Osteocyte (in vitro differentiated cells): ENCODE measurements at regions not wholly inside any gene's neighbourhood (a gene's known extent, or its start where the extent isn't known, plus 50 kb on each side); places are given as distances from the start of the nearest gene placed in this dataset.
"Not testable (repeated sequence)": the region's sequence is repeated elsewhere in the genome, so short reads cannot be mapped to it uniquely, and the experiment has no call there.

ENCODE experiments used
- DNase-seq: peaks from one replicate; pipeline ENCODE4 v3.0.0; 2021; ENCODE audit warnings: mixed read lengths; ENCODE audit not compliant: unreplicated experiment; ENCODE audit errors: extremely low spot score
- H3K27ac Mint-ChIP-seq: one replicate; pipeline ENCODE4 v1.8.0; 2021; ENCODE audit warnings: mild to moderate bottlenecking, mixed read lengths; ENCODE audit not compliant: unreplicated experiment
- H3K27me3 Mint-ChIP-seq: one replicate; pipeline ENCODE4 v1.8.0; 2021; ENCODE audit warnings: mixed read lengths; ENCODE audit not compliant: unreplicated experiment
- H3K36me3 Mint-ChIP-seq: one replicate; pipeline ENCODE4 v1.8.0; 2021; ENCODE audit warnings: mixed read lengths; ENCODE audit not compliant: unreplicated experiment
- H3K4me1 Mint-ChIP-seq: one replicate; pipeline ENCODE4 v1.8.0; 2021; ENCODE audit warnings: mixed read lengths; ENCODE audit not compliant: unreplicated experiment
- H3K4me3 Mint-ChIP-seq: one replicate; pipeline ENCODE4 v1.8.0; 2021; ENCODE audit warnings: mild to moderate bottlenecking, moderate library complexity, mixed read lengths; ENCODE audit not compliant: unreplicated experiment
- H3K9me3 Mint-ChIP-seq: one replicate; pipeline ENCODE4 v1.8.0; 2021; ENCODE audit warnings: mixed read lengths; ENCODE audit not compliant: unreplicated experiment
- TF ChIP-seq, protein P1 (sequence below): fragments of 200-600 bp; sonication (generic); IDR thresholded peaks from 2 replicates; pipeline ENCODE4 v1.5.0; 2021; ENCODE audit warnings: antibody characterized with exemption, mild to moderate bottlenecking, moderate library complexity

DNA sequence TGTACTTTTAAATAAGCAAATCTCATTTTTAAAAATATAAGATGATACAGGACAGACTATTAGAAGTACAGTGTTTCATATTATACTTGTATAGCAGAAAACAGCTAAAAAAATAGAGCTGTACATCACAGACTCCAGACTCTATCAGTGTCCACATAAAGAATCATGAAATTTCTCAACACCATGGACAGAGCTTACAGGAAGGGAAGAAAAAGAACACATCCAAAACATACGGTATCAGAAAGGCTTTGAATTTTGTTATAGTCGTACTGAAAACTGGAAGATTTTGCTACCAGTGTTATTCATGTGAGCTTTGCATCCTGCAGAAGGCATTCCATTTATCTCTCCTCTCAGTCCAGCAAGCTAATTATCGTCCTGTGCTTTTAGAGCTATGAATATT is 183.2 kb upstream of the PTPRZ1 start:
- Mint-ChIP-seq H3K4me3 (no peak overlapping the region), H3K27me3 (no peaks in the 10 kb centered on the region), H3K9me3 (no peaks in the 10 kb centered on the region), H3K27ac (no peak overlapping the region), H3K4me1 (no peaks in the 10 kb centered on the region), H3K36me3 (no peaks in the 10 kb centered on the region)
- TF ChIP-seq, protein P1, sequence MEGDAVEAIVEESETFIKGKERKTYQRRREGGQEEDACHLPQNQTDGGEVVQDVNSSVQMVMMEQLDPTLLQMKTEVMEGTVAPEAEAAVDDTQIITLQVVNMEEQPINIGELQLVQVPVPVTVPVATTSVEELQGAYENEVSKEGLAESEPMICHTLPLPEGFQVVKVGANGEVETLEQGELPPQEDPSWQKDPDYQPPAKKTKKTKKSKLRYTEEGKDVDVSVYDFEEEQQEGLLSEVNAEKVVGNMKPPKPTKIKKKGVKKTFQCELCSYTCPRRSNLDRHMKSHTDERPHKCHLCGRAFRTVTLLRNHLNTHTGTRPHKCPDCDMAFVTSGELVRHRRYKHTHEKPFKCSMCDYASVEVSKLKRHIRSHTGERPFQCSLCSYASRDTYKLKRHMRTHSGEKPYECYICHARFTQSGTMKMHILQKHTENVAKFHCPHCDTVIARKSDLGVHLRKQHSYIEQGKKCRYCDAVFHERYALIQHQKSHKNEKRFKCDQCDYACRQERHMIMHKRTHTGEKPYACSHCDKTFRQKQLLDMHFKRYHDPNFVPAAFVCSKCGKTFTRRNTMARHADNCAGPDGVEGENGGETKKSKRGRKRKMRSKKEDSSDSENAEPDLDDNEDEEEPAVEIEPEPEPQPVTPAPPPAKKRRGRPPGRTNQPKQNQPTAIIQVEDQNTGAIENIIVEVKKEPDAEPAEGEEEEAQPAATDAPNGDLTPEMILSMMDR = no peak
- no peak for DNase-seq

DNA sequence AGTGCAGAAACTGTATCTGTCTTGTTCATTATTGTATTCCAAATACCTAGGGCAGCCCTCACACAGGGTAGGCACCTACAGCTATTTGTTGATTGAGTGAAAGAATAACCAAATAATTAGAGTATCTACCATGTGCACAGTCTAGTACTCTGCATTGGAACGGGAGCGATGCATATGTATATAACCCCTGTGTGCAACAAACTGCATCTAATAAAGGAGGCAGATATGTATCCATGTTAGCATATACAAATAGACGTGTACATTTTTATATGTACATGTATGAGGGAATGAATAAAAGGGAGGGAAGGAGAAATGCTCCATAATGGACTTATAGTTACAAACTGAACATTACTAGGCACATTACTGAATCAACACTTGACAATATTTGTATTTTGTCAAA is 191.3 kb upstream of the PTPRZ1 start:
- no peaks in the 10 kb centered on the region for H3K4me1 Mint-ChIP-seq
- peaks cover 24% of the 10 kb centered on the region for H3K27me3 Mint-ChIP-seq
- TF ChIP-seq, protein P1 = no peak
- DNase-seq = no peak
- H3K36me3 Mint-ChIP-seq = no peaks in the 10 kb centered on the region
- H3K9me3 Mint-ChIP-seq = no peaks in the 10 kb centered on the region
- no peak overlapping the region for H3K27ac Mint-ChIP-seq
- no peak overlapping the region for H3K4me3 Mint-ChIP-seq

DNA sequence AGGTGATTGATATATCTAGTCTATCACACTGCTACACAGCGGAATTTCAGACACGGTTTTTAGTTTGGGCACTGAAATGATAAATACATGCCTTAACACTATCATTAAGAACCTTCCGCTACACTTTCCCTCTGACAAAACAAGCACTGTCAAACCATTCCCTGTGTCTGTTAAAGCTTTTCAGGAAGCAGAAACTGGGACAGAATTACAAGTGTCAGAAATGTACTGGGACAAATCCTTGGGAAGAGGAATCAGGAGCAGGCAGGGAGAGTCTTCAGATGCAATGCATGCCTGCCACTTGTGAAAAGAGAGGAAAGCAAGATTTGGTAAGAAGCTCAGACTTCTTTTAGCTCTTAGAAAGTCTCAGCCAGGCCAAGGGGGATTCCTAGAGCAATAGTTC is 196.8 kb upstream of the PTPRZ1 start:
- Mint-ChIP-seq H3K27me3 (peaks cover 31% of the 10 kb centered on the region), H3K27ac (no peak overlapping the region), H3K9me3 (no peaks in the 10 kb centered on the region), H3K4me1 (no peaks in the 10 kb centered on the region), H3K4me3 (no peak overlapping the region), H3K36me3 (no peaks in the 10 kb centered on the region)
- DNase-seq = no peak
- TF ChIP-seq, protein P1 = no peak

DNA sequence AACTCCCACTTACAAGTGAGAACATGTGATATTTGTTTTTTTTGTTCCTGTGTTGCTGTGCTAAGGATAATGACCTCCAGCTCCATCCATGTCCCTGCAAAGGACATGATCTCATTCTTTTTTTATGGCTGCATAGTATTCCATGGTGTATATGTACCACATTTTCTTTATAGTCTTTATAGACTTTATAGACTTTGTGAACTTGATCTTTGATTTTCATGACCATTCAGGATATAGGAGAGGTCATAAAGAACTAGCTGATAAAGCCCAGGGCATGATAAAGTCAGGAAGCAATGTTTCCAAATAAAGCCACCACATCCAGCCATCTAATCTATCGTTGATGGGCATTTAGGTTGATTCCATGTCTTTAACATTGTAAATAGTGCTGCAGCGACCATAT is 198.5 kb upstream of the PTPRZ1 start:
- H3K4me3 Mint-ChIP-seq, H3K36me3 Mint-ChIP-seq, H3K27ac Mint-ChIP-seq, DNase-seq, H3K9me3 Mint-ChIP-seq, H3K4me1 Mint-ChIP-seq: not testable (repeated sequence)
- H3K27me3 Mint-ChIP-seq = peaks cover 24% of the 10 kb centered on the region

DNA sequence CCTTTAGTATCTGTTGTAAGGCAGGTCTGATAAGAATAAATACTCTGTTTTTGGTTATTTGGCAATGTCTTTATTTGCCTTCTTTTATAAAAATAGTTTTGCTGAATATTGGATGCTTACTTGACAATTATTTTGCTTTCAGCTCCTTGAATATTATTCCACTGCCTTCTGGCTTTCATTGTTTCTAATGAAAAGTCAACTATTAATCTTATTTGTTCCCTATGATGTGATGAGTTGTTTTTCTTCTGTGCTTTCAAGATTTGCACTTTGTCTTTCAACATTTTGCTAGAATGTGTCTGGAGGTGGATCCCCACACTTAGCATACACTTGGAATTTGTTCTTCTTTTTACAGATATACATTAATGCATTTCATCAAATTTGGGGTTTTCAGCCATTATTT is 203.8 kb upstream of the PTPRZ1 start:
- H3K27ac Mint-ChIP-seq = no peak overlapping the region
- H3K36me3 Mint-ChIP-seq = no peaks in the 10 kb centered on the region
- no peak overlapping the region for H3K4me3 Mint-ChIP-seq
- H3K4me1 Mint-ChIP-seq = peaks cover 2% of the 10 kb centered on the region
- H3K27me3 Mint-ChIP-seq = peaks cover 2% of the 10 kb centered on the region
- TF ChIP-seq, protein P1 = no peak
- DNase-seq = no peak
- peaks cover 17% of the 10 kb centered on the region for H3K9me3 Mint-ChIP-seq

DNA sequence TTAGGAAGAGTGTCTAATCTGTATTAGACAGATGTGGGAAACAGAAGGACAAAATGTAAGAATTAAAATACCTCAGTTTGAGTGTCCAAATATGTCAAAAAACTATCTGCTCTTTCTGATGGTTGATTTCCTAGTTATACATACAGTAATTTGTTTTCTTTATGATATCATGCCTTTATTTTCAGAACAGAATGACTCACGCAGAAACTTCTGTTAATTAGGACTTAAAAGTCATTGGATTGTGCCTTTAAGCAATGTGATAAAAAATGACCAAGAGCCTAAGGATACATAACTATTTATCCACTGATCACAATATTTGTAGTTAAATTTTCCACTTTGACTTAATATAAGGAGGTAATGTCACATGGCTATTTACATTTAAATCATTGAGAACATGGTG is 206.7 kb upstream of the PTPRZ1 start:
- Mint-ChIP-seq H3K36me3 (no peaks in the 10 kb centered on the region), H3K27ac (no peak overlapping the region), H3K27me3 (peaks cover 14% of the 10 kb centered on the region), H3K9me3 (peaks cover 17% of the 10 kb centered on the region), H3K4me1 (peaks cover 2% of the 10 kb centered on the region), H3K4me3 (no peak overlapping the region)
- TF ChIP-seq, protein P1 = no peak
- DNase-seq = no peak
